Amniotic epithelial cell (primary cell): ENCODE measurements at regions not wholly inside any gene's neighbourhood (a gene's known extent, or its start where the extent isn't known, plus 50 kb on each side); places are given as distances from the start of the nearest gene placed in this dataset.
"Not testable (repeated sequence)": the region's sequence is repeated elsewhere in the genome, so short reads cannot be mapped to it uniquely, and the experiment has no call there.

ENCODE experiments used
- DNase-seq: peaks from one replicate; pipeline ENCODE4 v3.0.0-alpha.2; 2010; ENCODE audit warnings: low read depth

GRCh38 chrY:13627323-13627722 lies 76.4 kb upstream of the TMSB4Y start:
- not testable (repeated sequence) for DNase-seq

GRCh38 chrY:13615943-13616304 lies 87.8 kb upstream of the TMSB4Y start:
- DNase-seq, result no peak

DNA sequence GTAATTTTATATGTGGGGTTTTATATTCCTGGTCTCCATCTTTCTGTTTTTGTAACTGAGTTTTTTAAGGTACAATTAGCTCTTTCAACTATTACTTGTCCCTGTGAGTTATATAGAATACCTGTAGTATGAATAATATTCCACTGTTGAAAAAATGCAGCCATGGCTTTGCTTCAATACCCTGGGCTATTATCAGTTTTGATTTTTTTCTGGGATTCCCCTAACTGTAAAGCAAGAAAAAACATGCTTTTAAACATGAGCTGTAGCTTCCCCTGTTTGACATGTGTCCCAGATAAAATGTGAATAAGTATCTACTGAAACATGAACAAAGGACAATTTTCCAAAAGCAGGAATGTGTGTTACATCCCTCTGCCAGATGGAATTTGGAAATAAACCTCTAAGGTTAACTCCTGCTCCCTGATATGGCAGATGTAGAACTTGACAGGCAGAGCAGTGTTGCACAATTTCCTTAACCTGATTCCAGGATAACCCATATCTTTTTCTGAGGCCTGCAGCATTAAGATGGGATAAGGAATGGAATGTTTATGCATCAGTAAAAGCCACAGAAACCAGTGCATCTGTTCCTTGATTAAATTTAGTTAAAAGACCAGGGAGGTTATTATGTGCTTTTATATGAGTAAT lies 88.3 kb upstream of the TMSB4Y start:
- peak; percentile 19 for DNase-seq

GRCh38 chrY:13612916-13613315 lies 90.8 kb upstream of the TMSB4Y start:
- DNase-seq, result no peak

DNA sequence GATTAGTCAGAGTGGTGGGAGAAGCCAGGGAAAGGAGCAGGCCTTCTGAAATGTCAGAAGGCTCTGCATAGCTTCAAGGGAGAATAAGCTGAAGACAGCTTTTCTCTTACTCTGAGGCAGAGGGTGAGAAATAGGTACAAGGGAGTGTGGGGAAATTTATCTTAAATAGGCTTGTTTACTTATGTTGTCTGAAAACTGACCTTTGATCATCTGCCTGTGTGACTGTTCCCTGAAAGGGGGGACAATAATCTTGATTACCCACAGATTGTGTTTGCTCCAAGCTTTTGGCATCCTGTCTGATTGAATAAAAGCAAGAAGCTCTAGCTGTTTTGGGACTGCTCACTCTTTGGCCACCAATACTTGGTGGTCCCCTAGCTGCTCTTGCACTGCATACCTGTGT lies 91.7 kb upstream of the TMSB4Y start:
- DNase-seq, result no peak

GRCh38 chrY:13592450-13592849 lies 111.2 kb upstream of the TMSB4Y start:
- DNase-seq, result no peak

DNA sequence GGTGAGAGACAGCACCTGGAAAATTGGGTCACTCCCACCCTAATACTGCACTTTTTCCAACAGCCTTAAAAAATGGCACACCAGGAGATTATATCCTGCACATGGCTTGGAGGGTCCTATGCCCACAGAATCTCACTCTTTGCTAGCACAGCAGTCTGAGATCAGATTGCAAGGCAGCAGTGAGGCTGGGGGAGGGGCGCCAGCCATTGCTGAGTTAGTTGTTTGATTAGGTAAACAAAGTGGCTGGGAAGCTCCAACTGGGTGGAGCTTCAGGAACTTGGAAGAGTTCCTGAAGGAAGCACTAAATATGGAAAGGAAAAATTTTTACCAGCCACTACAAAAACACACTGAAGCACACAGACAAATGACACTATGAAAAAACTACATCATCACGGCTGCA lies 91.1 kb upstream of the UTY start:
- DNase-seq, result not testable (repeated sequence)

DNA sequence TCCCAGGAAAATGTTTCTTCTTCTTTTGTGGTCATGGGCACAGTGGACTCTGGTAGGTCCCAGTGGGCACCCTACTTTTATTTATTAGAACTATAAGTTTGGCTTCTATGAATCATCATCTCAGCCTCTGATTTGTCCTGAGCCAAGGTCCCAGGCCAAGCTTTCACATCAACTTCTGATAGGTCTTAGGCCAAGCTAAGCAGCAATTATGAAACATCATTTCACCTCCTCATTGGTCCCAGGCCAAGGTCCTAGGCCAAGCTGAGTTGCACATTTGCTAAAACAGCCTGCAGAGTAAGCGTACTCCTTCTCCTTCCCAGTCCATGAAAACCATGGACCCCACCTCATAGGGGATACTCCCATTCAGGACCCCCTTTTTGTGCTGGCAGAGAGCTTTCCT lies 87.4 kb upstream of the UTY start:
- no peak for DNase-seq

GRCh38 chrY:13554949-13555348 lies 75.1 kb upstream of the UTY start:
- no peak for DNase-seq

GRCh38 chrY:13552393-13553116 lies 72.7 kb upstream of the UTY start:
- DNase-seq, result no peak

DNA sequence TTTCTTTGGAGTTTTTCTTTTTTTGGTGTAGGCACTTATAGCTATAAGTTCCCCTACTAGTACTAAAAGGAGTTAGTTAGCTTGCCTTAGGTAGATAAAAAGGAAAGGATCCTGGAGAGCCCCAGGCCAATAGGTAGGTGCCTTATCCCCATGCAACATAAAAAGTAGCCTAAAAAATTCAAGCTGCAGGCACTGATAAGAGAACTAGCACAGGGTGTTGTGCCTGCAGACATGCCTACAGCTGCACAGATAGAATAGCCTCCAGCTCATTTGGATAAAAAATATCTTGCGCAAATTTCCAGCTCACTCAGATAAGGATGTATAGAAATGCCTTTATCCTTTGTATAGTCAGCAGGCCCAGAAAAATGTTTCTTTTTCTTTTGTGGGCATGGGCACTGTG lies 71.4 kb upstream of the UTY start:
- no peak for DNase-seq

- DNase-seq, result no peak
These were observed 64.7 kb upstream of the UTY start for GRCh38 chrY:13544491-13544890.

GRCh38 chrY:13537919-13538318 lies 58.1 kb upstream of the UTY start:
- DNase-seq, result no peak
